Lower lobe of right lung (tissue), 2 donors: ENCODE measurements at regions not wholly inside any gene's neighbourhood (a gene's known extent, or its start where the extent isn't known, plus 50 kb on each side); places are given as distances from the start of the nearest gene placed in this dataset.

Experiments used
- ATAC-seq, 2 donors: fragments of 200-7000 bp; cut with Tn5 transposase; one replicate each; pipeline ENCODE4 v1.9.1; 2020 to 2022; ENCODE audit warnings: mild to moderate bottlenecking in 2 of 2, moderate library complexity in 2 of 2
- DNase-seq: peaks from one replicate; pipeline ENCODE4 v3.0.0-alpha.2; 2020
- H3K27ac ChIP-seq: fragments of 200-600 bp; one replicate; pipeline ENCODE4 v1.8.0; 2022
- H3K27me3 ChIP-seq: fragments of 200-600 bp; one replicate; pipeline ENCODE4 v1.8.0; 2022; ENCODE audit warnings: low read depth
- H3K36me3 ChIP-seq: fragments of 200-600 bp; one replicate; pipeline ENCODE4 v1.8.0; 2022; ENCODE audit warnings: mild to moderate bottlenecking
- H3K4me1 ChIP-seq: fragments of 200-600 bp; one replicate; pipeline ENCODE4 v1.8.0; 2022
- H3K4me3 ChIP-seq: fragments of 200-600 bp; one replicate; pipeline ENCODE4 v1.8.0; 2022; ENCODE audit warnings: mild to moderate bottlenecking
- H3K9me3 ChIP-seq: fragments of 200-600 bp; one replicate; pipeline ENCODE4 v1.8.0; 2022
- intact Hi-C: fragments of 100-400 bp; cut with DNase I; formaldehyde crosslinking; loops from one replicate; pipeline ENCODE4 v1.11.0; 2022
- TF ChIP-seq, protein P1 (sequence below): fragments of 200-600 bp; IDR thresholded peaks from one replicate; pipeline ENCODE4 v1.8.0; 2022; ENCODE audit warnings: antibody characterized with exemption, mild to moderate bottlenecking
- donor health status: DM: no; HTN: yes; CAD: no; lungs with severe emphysema.

DNA sequence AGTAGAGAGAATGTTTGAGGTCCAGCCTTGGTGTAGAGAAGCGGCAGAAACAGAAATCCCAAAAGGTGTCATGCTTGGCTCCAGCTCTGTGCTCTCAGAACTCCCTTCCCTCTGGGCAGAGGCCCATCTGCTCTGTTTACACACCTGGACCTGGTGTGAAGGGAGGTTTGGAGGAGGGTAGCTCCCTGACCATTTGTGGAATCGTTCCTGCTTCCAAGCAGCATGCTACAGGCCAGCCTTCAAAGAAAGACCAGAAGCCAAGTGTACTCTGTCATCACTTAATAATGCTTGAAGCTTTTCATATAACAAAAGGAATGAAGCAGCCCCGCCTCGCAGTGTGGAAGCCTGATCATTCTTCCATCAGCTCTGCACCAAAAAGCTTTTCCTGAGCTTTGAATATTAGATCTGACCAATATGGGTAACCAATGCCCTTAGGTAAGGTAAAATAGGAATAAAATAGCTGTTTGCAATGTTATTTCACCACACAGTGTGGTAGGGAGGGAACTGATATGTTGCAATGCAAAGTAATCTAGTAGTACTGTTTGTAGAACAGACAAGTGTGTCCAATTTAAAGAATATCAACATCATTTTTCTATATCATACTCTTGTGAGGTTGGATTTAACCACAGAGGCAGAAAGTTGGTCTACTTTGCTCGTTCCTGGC, 63.3 kb downstream of the ZIC5 start:
- Histone ChIP-seq H3K4me3 (no peak overlapping the region), H3K9me3 (no peaks in the 10 kb centered on the region), H3K27me3 (peaks cover 18% of the 10 kb centered on the region), H3K4me1 (no peaks in the 10 kb centered on the region), H3K36me3 (no peaks in the 10 kb centered on the region), H3K27ac (no peak overlapping the region)
- intact Hi-C loops = no loop called here
- ATAC-seq (peak in 1 of 2 donors; percentile 54), DNase-seq (no peak)
- TF ChIP-seq, protein P1, sequence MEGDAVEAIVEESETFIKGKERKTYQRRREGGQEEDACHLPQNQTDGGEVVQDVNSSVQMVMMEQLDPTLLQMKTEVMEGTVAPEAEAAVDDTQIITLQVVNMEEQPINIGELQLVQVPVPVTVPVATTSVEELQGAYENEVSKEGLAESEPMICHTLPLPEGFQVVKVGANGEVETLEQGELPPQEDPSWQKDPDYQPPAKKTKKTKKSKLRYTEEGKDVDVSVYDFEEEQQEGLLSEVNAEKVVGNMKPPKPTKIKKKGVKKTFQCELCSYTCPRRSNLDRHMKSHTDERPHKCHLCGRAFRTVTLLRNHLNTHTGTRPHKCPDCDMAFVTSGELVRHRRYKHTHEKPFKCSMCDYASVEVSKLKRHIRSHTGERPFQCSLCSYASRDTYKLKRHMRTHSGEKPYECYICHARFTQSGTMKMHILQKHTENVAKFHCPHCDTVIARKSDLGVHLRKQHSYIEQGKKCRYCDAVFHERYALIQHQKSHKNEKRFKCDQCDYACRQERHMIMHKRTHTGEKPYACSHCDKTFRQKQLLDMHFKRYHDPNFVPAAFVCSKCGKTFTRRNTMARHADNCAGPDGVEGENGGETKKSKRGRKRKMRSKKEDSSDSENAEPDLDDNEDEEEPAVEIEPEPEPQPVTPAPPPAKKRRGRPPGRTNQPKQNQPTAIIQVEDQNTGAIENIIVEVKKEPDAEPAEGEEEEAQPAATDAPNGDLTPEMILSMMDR = no peak

DNA sequence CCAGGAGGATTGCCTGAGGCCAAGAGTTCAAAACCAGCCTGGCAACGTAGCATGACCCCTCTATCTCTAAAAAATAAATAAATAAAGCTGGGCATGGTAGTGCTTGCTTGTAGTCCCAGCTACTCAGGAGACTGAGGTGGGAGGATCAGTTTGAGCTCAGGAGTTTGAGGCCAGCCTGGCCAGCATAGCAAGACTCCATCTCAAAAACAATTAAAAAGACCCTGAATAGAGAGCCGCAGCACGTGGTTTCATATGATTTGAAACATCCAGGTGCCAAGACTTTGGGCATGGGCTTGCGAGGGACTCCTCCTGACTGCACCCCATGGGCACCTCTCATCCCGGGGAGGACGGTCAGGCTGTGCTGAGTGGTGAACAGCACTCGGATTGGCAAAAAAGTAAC, 63.9 kb downstream of the ZIC5 start:
- peaks cover 18% of the 10 kb centered on the region for H3K27me3 ChIP-seq

DNA sequence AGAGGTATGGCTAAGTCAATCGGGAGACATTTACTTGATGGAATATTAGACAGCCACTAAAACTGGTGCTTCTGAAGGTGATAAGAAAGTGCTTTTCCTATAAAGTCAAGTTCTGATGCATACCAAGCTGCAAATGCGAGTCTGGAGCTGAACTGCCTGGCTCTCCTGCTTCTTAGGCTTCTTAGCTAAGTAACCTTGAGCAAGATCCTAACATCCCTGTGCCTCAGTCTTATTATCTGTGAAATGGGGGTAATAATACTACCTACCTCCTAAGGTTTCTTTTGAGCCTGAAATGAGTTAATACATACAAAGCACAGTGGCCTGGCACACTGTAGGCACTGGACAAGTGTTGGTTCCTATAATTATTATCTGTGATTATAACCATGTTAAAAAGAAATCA, 64.5 kb downstream of the ZIC5 start:
- no peak overlapping the region for H3K4me3 ChIP-seq
- H3K9me3 ChIP-seq = no peaks in the 10 kb centered on the region
- H3K36me3 ChIP-seq = no peaks in the 10 kb centered on the region
- intact Hi-C loops = no loop called here
- H3K27me3 ChIP-seq = peaks cover 18% of the 10 kb centered on the region
- no peak overlapping the region for H3K27ac ChIP-seq
- TF ChIP-seq, protein P1 = no peak
- H3K4me1 ChIP-seq = no peaks in the 10 kb centered on the region
- DNase-seq = no peak
- ATAC-seq = no peak

More for the DNA sequence above, 63.9 kb downstream of the ZIC5 start:
- intact Hi-C loops = no loop called here
- TF ChIP-seq, protein P1 = no peak
- H3K4me1 ChIP-seq = no peaks in the 10 kb centered on the region
- DNase-seq = no peak
- H3K9me3 ChIP-seq = no peaks in the 10 kb centered on the region
- H3K4me3 ChIP-seq = no peak overlapping the region
- no peaks in the 10 kb centered on the region for H3K36me3 ChIP-seq
- no peak overlapping the region for H3K27ac ChIP-seq
- ATAC-seq = no peak

DNA sequence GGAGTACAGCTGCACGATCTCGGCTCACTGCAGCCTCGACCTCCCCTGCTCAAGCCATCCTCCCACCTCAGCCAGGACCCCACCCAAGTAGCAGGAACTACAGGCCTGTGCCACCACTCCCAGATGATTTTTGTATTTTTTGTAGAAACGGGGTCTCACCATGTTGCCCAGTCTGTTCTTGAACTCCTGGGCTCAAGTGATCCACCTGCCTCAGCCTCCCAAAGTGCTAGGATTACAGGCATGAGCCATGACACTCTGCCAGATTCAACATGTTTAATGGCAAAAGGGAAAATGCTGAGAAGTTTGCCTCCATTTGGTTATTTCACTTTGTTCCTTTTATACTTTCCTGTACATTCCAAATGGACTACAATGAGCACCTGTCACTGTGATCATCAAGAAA, 65.8 kb downstream of the ZIC5 start:
- H3K4me1 ChIP-seq = no peaks in the 10 kb centered on the region
- no peak overlapping the region for H3K27ac ChIP-seq
- DNase-seq = no peak
- H3K27me3 ChIP-seq = peaks cover 24% of the 10 kb centered on the region
- no peaks in the 10 kb centered on the region for H3K9me3 ChIP-seq
- ATAC-seq = no peak
- intact Hi-C loops = no loop called here
- no peaks in the 10 kb centered on the region for H3K36me3 ChIP-seq
- H3K4me3 ChIP-seq = no peak overlapping the region
- TF ChIP-seq, protein P1 = no peak

DNA sequence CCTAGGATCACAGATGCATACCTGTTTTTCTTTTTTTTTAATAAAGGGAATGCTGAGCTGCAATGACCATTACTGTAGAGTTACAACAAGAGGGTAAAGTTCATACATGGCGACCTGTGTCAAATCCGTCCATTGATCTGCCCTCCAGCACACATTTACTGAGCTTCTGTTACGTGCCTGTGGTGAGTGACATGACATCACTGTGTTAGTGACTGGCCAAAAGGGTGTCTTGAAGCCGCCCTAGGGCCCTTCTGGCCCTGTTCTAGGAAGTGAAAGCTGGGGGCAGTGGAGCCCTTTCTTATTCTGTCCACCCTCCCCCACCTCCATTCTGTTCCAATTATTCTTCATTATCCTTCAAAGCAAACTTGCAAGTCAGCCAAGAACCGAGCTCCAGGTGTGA, 66.3 kb downstream of the ZIC5 start:
- TF ChIP-seq, protein P1 = no peak
- H3K27me3 ChIP-seq = peaks cover 29% of the 10 kb centered on the region
- no peak overlapping the region for H3K27ac ChIP-seq
- ATAC-seq (no peak), DNase-seq (no peak)
- no peaks in the 10 kb centered on the region for H3K9me3 ChIP-seq
- no peaks in the 10 kb centered on the region for H3K4me1 ChIP-seq
- H3K36me3 ChIP-seq = no peaks in the 10 kb centered on the region
- intact Hi-C loops = no loop called here
- H3K4me3 ChIP-seq = no peak overlapping the region
